NCI-H1930 (cell line): ENCODE measurements at regions not wholly inside any gene's neighbourhood (a gene's known extent, or its start where the extent isn't known, plus 50 kb on each side); places are given as distances from the start of the nearest gene placed in this dataset.
"Not testable (repeated sequence)": the region's sequence is repeated elsewhere in the genome, so short reads cannot be mapped to it uniquely, and the experiment has no call there.

Source experiments
- DNase-seq, 2 experiments: peaks; one replicate each; lab custom pipeline; 2025; lab: John Stamatoyannopoulos, UW

GRCh38 chr3:87581240-87581639, 304.9 kb upstream of the POU1F1 start:
- no peak for DNase-seq

- no peak for DNase-seq
These were observed 300.4 kb upstream of the POU1F1 start for GRCh38 chr3:87576752-87577151.

- DNase-seq, result no peak
These were observed 299.2 kb upstream of the POU1F1 start for GRCh38 chr3:87575550-87575949.

DNA sequence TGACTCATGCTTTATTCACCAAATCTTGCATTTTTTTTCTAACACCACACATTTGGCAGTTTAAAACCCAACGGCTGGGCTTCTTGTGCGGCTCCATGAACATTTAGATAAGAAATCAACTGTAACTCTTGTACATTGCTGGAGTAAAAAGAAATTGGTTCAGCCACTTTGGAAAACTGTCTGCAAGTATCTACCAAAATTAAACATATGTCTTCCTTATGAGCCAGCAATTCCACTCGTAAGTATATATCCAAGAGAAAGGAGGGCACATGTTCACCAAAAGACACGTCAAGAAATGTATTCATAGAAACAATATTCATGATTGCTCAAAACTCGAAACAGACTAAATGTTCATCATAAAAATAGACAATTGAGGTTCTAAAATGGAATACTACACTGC, 291.9 kb upstream of the POU1F1 start:
- no peak for DNase-seq

GRCh38 chr3:87564438-87564837, 288.1 kb upstream of the POU1F1 start:
- DNase-seq, result no peak

GRCh38 chr3:87563712-87564111, 287.3 kb upstream of the POU1F1 start:
- DNase-seq, result no peak

DNA sequence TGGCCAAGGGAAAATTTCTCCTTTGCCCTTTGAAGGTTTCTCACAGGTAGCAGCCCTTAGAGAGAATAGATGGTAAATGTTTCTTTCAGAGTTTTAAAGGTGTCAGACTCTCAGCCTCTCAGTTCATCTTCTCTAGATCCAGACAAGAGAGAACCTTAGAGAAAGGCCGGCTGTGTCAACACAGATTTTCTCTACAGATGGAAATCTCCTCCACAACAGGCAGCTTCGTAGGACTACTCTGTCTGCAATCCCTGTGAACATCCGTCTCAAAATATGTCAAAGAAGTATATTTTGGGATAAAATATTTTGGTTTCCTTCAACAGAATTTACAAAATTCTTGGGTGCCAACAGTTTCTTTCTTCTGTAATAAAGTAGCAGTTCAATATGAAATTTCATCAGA, 282.1 kb upstream of the POU1F1 start:
- no peak for DNase-seq

GRCh38 chr3:87555290-87555689, 278.9 kb upstream of the POU1F1 start:
- no peak for DNase-seq

DNA sequence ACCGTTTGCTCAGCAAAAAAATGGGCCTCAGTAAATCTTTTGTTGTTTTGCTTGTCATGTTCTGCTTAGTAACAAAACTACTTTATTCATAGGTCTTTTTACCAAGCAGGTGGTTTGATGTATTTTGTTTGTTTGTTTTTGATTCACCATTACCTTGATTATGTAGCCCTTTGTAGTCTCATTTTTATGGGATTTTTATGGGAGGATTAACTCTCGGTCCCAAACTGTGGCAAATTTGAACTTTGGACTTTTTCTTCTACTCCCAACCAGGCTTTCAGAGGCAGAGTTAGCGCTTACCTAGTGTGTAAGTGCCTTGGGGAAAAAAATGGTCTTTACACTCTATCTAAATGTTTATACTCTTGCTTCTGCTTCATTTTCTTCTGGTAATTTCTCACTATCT, 276.7 kb upstream of the POU1F1 start:
- peak in 1 of 2 experiments; percentile 48 for DNase-seq

- no peak for DNase-seq
These were observed 274.5 kb upstream of the POU1F1 start for GRCh38 chr3:87550892-87551291.

DNA sequence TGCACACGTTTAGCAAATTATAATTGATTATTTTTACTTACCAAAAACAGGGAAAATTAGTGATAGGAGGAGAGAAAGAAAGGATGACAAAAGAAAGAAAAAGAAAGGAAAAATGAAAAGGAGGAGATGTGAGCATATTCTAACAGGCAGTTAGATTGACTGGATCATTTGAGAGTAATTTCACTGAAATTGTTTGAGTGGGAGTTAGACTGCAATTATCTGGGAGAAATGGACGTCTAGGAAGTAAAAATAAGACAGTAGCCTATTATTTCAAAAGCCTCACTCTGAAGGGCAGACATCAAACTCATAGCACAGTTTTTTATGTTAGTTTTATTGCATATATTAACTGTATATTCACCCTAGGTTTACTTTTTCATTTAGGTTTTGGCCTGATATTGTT, 272.8 kb upstream of the POU1F1 start:
- DNase-seq, result no peak

DNA sequence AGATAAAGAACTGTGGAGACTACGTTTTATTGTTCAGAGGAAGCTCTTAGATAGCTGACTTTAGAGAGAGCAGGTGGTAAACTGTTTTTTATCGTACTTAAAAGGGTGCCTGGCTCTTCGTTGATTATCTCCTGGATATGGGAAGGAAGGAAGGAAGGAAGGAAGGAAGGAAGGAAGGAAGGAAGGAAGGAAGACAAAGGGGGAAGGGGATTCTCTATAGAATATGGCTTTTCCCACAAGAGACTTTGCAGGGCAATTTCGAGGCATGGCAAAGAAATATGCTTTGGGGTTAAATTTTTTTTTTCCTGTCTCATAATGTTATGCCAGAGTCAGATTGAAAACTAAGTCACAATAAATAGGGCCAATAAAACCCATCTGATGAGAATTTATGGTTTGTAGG, 271.9 kb upstream of the POU1F1 start:
- DNase-seq, result no peak

DNA sequence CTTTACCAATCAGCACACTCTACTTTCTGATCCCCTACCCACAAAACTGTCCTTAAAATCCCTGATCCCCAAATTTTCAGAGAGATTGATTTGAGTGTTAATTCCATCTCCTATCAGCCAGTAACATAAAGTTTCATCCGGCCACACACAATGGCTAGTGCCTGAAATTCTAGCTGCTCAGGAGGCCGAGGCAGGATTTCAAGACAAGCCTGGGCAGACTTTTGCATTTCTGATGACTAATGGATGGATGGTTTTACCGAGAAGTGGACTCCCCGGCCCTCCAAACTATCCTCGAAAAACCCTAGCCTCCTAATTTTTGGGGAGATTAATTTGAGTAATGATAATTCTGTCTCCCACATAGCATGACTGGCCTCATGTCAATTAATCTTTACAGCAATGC, 269.8 kb upstream of the POU1F1 start:
- no peak for DNase-seq

- not testable (repeated sequence) for DNase-seq
These were observed 267.0 kb upstream of the POU1F1 start for GRCh38 chr3:87543408-87543807.

DNA sequence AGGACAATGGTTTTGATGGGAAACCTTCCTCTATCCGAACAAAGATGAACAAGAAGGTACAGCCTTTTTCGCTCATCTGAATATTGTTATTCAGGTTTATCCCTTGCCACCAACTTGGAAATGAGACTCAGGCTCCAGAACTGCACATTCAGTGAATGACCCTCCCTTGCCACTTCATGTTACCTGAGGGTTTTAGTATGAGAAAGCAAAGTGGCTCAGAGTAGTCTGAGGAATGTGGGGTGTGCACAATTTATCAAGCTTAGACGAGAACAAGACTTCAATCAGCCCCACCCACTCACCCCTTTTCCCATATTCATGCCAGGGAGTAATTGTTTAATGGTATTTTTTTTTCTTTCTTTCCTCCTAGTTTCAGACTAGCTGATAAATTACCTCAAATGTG, 265.3 kb upstream of the POU1F1 start:
- no peak for DNase-seq

DNA sequence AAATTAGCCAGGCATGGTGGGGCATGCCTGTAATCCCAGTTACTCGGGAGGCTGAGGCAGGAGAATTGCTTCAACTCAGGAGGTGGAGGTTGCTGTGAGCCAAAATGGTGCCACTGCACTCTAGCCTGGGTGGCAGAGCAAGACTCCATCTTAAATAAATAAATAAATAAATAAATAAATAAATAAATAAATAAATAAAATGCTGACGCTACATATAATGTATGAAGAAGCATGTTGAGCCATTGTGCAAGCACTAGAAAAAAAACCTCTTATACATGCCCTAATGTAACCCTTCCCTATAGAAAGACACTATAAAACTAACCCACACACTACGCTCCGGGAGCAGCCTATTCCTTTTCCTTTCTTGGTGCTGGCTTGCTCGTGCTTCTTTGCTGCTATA, 262.3 kb upstream of the POU1F1 start:
- not testable (repeated sequence) for DNase-seq

- DNase-seq, result no peak
These were observed 233.0 kb upstream of the POU1F1 start for GRCh38 chr3:87509401-87509800.

DNA sequence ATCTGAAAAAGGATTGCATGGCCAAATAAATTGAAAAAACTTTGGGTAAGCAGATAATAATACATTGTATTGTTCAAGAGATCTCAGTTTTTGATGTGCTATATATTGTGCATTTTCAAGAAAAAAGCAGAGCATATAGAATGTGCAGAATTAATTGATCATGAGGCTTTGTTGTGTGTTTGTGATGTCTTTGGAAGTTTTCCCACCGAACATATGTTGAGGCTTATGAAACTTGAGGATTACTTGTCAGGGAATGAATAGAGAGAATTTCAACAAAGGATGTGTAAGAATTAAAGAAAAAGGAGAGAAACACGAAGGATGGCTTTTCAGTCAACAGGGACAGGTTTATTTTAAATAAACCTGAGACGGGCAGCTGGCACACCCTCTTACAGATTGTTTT, 232.5 kb upstream of the POU1F1 start:
- no peak for DNase-seq

DNA sequence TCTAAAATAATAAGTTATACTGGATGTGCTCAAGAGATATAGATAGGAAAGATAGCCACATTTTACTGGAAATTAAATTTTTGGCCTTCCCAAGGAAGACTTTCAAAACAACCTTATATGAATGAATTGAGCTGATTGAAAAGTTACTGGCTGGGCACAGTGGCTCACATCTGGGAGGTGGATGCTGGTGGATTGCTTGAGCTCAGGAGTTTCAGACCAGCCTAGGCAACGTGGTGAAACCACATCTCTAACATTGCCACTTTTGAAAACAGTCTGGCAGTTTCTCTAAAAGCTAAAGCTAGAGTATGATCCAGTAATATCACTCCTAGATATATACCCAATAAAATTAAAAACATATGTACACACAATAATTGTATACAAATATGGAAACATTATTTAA, 231.4 kb upstream of the POU1F1 start:
- DNase-seq, result no peak

DNA sequence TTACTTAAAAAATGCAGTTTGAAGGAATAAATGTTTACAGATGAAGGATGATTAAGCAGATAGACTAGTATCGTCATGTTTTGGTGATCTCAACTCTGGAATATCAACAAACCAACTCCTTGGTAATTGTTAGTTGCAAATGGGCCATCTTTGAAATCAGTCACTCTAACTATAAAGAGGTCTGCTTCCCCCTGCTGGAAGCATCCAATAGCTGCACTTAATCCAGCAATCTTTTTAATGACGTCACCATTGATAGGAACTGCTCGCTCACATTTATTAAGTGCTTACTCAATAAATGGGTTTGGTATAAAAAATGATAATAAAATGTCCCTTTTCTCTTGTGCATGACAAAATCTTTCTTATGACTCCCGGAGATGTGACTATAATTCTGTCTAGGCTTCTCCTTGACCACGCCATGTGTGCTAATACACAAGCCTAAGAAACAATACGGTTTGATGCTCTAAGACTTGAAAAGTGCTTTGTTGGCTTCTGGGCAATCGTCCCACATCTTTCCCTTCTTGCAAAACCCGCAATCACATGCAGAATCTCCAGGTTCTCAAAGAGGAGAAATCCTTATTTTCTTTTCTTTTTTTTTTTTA, 227.6 kb upstream of the POU1F1 start:
- DNase-seq, result no peak

DNA sequence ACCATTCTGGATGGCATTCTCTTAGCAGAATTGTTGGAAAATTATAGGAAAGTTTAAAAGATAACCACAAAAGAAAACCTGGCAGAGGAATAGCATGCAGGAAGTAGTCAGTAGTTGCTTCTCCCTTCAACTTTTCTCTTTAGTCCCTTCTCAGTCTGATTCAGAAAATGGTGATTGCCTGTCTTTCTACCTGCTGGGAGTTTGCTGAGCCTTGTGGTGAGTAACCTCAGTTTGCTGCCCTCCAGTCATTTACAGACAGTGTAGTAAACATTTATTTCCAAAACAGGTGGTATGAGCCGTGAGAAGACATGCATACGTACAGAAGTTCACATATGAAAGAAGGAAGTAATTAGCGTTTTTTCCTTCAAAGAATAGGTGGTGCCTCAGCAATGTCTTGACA, 224.7 kb upstream of the POU1F1 start:
- DNase-seq, result no peak

DNA sequence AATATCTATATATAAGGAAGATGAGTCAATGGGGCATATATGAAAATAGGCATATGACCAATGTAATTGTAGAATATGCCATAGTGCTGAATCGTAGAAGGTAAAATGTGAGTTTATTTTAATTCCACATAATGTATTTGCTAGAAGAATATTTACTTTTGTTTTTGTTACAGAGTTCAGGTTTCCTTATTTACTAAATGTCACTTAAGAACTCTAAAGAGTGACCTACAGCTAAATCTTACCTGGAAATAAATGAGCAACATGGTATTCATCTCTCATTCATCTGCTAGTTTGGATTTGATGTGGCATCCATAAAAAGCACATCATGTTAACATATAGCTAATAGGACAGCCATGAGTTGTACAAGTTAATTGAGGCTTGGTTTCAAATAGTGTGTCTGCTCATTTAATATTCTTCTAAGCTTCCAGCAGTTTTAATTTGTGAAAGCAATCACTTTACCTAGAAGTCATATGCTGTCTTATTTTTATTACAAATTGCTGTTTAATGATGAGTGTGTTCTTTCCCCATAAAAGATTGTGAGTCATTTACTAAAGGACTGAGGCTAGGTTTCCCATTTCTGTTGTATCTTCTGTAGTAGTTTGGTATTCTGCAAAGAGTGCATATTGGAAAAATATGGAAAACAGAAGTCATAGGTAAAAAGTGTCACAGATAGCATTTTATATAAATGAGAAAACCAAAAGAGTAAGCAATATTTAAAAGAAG, 222.1 kb upstream of the POU1F1 start:
- no peak for DNase-seq

DNA sequence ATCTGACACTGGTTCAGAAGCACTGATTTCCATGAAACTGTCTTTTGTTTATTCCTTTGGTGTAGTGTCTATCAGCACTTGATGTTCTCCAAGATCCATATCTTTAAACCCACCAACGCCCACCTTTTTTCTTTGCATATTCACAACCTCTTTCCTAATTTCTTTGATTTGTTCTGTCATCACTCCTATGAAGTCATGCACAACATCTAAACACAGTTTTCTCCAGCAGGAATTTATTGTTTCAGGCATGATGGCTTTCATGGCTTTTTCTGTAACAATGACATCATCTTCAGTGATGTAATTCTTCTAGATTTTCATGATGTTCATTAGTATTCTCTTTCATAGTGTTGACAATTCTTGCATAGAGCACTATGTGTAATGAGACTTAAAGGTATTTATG, 219.6 kb upstream of the POU1F1 start:
- no peak for DNase-seq

- no peak for DNase-seq
These were observed 217.9 kb upstream of the POU1F1 start for GRCh38 chr3:87494264-87494663.
